ENCODE measurements at regions not wholly inside any gene's neighbourhood (a gene's known extent, or its start where the extent isn't known, plus 50 kb on each side); places are given as distances from the start of the nearest gene placed in this dataset.

DNA sequence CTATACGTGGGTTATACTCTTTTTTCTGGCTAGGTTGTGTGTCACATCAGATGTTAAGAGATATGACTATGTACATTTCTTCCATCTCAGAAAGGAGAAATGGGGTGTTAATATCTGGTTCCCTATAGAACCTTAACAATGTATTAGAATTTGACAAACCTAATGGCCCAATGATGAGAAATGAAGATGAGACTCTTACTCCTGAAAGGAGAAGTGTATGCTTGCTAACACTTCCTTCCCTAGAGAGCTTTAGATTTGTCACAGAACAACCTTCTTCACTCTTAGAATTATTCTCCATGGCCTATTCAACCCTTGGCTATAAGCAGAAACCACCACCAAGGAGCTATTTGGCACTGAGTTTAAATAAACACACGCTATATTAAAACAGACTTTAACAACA is 839.6 kb downstream of the GALC start:
- TF ChIP-seq, protein P1, sequence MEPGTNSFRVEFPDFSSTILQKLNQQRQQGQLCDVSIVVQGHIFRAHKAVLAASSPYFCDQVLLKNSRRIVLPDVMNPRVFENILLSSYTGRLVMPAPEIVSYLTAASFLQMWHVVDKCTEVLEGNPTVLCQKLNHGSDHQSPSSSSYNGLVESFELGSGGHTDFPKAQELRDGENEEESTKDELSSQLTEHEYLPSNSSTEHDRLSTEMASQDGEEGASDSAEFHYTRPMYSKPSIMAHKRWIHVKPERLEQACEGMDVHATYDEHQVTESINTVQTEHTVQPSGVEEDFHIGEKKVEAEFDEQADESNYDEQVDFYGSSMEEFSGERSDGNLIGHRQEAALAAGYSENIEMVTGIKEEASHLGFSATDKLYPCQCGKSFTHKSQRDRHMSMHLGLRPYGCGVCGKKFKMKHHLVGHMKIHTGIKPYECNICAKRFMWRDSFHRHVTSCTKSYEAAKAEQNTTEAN (CRISPR knock-in tag; conservative IDR thresholded peaks at IDR 0.05), result no peak
- TF ChIP-seq SRSF9 (IDR thresholded peaks at IDR 0.05; ENCODE audit: borderline replicate concordance, insufficient read depth, low read depth, low read length, poor library complexity, severe bottlenecking), result no peak
- TF ChIP-seq U2AF1 (optimal IDR thresholded peaks at IDR 0.05; ENCODE audit: low read depth, low read length), result no peak
- TF ChIP-seq ZKSCAN1 (IDR thresholded peaks at IDR 0.05; ENCODE audit: low read length), result no peak
